ENCODE measurements at regions not wholly inside any gene's neighbourhood (a gene's known extent, or its start where the extent isn't known, plus 50 kb on each side); places are given as distances from the start of the nearest gene placed in this dataset.

DNA sequence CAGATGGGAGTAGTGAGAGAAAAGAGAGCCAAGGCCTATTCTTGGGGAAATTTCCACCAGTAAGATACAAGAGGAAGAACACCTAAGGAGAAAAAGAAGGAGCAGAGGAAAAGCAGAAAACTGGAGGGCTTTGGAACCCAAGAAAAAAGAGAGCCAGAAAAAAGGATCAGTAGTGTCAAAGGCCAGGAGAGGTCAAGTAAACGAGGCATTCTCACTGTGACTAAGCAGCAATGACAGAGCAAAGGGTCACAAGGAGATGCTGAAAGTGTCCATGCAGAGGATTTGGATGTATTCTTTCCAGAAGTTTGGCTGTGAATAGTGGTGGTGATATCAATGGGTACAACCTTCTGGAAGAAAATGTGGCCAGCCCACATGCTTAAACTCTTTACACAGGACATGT is 109.5 kb downstream of the DYNAP start:
- TF ChIP-seq, protein P1, sequence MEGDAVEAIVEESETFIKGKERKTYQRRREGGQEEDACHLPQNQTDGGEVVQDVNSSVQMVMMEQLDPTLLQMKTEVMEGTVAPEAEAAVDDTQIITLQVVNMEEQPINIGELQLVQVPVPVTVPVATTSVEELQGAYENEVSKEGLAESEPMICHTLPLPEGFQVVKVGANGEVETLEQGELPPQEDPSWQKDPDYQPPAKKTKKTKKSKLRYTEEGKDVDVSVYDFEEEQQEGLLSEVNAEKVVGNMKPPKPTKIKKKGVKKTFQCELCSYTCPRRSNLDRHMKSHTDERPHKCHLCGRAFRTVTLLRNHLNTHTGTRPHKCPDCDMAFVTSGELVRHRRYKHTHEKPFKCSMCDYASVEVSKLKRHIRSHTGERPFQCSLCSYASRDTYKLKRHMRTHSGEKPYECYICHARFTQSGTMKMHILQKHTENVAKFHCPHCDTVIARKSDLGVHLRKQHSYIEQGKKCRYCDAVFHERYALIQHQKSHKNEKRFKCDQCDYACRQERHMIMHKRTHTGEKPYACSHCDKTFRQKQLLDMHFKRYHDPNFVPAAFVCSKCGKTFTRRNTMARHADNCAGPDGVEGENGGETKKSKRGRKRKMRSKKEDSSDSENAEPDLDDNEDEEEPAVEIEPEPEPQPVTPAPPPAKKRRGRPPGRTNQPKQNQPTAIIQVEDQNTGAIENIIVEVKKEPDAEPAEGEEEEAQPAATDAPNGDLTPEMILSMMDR (IDR thresholded peaks at IDR 0.05; ENCODE audit: low read depth, low read length, missing control alignments), result no peak
- in situ Hi-C loops (cut with HindIII; ENCODE audit: low sequenced_read_pairs), result no loop called here
- no peak overlapping the region for H3K4me3 ChIP-seq (ENCODE audit: low read depth, low read length)
- DNase-seq (ENCODE audit: low read depth), result no peak

DNA sequence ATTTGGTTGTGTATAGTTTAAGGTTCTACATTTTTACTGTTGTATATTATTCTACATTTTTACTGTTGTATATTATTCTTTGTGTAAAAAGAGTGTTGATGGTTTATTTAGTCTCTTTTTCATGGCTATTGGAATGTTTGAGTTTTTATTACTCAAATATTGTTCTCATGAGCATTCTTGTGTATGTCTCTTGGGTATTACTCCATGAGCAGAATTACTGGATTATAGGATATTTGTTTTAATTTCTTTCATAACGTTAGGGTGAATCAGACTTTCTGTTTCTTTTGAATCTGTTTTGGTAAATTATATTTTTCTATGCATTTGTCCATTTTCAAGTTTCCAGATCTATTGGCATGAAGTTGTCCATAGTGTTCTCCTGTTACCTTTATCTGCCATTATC is 111.6 kb downstream of the DYNAP start:
- TF ChIP-seq, protein P1 (IDR thresholded peaks at IDR 0.05; ENCODE audit: low read depth, low read length, missing control alignments), result no peak
- DNase-seq (ENCODE audit: low read depth), result no peak
- in situ Hi-C loops (cut with HindIII; ENCODE audit: low sequenced_read_pairs), result no loop called here
- H3K4me3 ChIP-seq (ENCODE audit: low read depth, low read length), result no peak overlapping the region

DNA sequence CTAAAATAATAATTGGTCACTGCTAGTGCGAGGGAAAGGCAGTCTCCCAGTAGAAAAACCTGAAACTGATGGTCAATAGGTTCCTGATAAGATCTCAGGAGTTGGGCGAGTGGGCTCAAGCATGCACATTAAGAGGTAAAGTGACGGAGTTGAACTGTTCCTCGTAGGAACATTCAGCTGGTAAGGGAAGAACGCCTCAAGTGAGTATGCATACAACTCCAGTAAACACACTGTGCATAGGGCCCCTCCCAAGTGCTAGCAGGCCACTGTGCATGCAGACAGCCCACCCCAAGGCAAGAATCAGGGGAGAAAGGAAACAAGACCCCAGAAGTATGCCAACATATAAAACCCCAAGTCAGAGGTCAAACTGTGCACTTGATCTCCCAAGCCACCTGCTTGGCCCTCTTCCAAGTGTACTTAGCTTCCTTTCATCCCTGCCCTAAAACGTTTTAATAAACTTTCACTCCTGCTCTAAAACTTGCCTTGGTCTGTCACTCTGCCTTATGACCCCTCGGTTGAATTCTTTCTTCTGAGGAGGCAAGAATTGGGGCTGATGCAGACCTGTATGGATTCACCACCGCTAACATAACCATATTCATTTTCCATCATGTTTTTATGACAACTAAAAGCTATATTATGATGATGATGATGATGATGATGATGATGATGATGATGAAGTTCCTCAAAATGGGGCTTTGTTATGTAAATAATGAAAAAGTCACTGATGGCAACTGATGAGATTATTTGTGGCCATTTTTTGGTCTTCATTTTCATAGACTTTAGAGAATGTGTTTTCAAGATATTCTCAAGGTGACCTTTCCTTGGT is 118.0 kb upstream of the RAB27B start:
- DNase-seq (ENCODE audit: low read depth), result no peak
- TF ChIP-seq, protein P1 (IDR thresholded peaks at IDR 0.05; ENCODE audit: low read depth, low read length, missing control alignments), result no peak
- in situ Hi-C loops (cut with HindIII; ENCODE audit: low sequenced_read_pairs), result no loop called here
- H3K4me3 ChIP-seq (ENCODE audit: low read depth, low read length), result no peak overlapping the region

- in situ Hi-C loops (cut with HindIII; ENCODE audit: low sequenced_read_pairs), result no loop called here
- TF ChIP-seq, protein P1 (IDR thresholded peaks at IDR 0.05; ENCODE audit: low read depth, low read length, missing control alignments), result no peak
- no peak for DNase-seq (ENCODE audit: low read depth)
- H3K4me3 ChIP-seq (ENCODE audit: low read depth, low read length), result no peak overlapping the region
These were observed 117.4 kb upstream of the RAB27B start for GRCh38 chr18:54710900-54711281.

GRCh38 chr18:54712306-54712705 is 116.0 kb upstream of the RAB27B start:
- H3K4me3 ChIP-seq (ENCODE audit: low read depth, low read length), result no peak overlapping the region
- peak; percentile 35 for DNase-seq (ENCODE audit: low read depth)
- in situ Hi-C loops (cut with HindIII; ENCODE audit: low sequenced_read_pairs), result no loop called here
- TF ChIP-seq, protein P1 (IDR thresholded peaks at IDR 0.05; ENCODE audit: low read depth, low read length, missing control alignments), result no peak

- DNase-seq (ENCODE audit: low read depth), result no peak
- H3K4me3 ChIP-seq (ENCODE audit: low read depth, low read length), result no peak overlapping the region
- in situ Hi-C loops (cut with HindIII; ENCODE audit: low sequenced_read_pairs), result no loop called here
- TF ChIP-seq, protein P1 (IDR thresholded peaks at IDR 0.05; ENCODE audit: low read depth, low read length, missing control alignments), result no peak
These were observed 115.5 kb upstream of the RAB27B start for GRCh38 chr18:54712758-54713157.

All from astrocyte of the cerebellum (primary cell).